HG02642 (cell line): ENCODE measurements at regions not wholly inside any gene's neighbourhood (a gene's known extent, or its start where the extent isn't known, plus 50 kb on each side); places are given as distances from the start of the nearest gene placed in this dataset.
A peak's percentile ranks its signal among the peaks of the same experiment; 100 is the strongest.

ENCODE experiments used
- ATAC-seq: cut with Tn5 transposase; IDR thresholded peaks from one replicate; pipeline ENCODE4 v1.9.1; 2021; ENCODE audit warnings: mild to moderate bottlenecking; ENCODE audit not compliant: unreplicated experiment, poor library complexity

DNA sequence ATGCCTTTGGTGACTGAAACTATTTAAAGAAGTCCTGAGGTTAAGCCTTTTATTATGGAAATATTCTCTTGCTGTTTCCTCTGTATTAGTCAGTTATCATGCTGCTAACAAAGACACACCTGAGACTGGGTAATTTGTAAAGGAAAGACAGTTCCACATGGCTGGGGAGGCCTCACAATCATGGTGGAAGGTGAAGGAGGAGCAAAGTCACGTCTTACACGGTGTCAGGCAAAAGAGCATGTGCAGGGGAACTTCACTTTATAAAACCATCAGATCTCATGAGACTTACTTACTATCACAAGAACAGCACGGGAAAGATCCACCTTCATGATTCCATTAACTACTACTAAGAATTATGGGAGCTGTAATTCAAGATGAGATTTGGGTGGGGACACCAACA is 121.2 kb upstream of the GPR26 start:
- no peak for ATAC-seq

DNA sequence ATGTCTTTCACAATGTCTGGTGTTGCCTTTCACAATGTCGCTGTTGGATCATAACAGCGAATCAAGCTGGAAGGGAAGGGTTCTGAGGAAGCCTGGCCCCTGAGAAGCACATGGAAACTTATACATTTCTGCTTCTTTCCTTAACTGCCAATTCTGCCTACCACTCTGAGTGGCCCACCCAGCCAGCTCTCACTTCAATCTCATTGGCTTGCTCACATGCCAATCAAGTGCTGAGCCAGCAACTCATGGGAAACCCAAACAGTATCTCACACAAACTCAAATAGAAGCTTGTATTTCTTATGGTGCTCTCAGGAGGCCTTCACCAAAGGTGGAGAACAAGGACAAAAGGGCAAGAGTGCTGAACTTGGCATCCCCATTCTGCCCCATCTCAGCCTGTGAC is 117.4 kb upstream of the GPR26 start:
- no peak for ATAC-seq

DNA sequence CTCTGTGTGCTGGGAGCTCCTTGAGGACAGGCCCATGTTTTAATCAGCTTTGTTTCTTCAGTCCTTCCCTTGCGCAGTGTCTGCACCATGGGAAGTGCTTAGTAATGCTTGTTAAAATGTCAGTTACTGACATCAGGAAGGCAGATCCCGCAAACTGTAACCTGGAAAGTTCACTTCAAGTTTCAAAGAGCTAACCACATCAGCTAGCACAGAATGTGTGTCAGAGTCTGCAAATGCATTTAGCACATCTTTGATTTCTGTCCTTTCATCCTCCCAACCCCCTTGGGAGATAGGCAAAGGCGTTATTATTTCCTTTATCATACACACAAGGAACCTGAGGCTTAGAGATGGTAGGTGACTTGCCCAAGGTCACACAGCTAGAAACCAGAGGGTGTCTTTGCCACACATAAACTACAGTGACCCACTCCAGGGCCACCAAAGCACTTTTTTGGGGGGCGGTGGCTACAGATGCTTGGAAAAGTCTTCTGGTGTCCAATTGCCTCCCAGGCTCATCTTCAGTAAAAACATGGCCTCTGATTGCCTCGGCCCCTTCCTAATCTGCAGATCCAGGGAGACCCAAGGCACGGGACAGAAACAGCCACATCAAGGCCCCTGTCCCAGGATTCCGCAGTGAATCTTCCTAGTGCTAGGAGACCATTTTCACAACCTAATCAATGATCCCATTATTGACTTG is 116.2 kb upstream of the GPR26 start:
- no peak for ATAC-seq

DNA sequence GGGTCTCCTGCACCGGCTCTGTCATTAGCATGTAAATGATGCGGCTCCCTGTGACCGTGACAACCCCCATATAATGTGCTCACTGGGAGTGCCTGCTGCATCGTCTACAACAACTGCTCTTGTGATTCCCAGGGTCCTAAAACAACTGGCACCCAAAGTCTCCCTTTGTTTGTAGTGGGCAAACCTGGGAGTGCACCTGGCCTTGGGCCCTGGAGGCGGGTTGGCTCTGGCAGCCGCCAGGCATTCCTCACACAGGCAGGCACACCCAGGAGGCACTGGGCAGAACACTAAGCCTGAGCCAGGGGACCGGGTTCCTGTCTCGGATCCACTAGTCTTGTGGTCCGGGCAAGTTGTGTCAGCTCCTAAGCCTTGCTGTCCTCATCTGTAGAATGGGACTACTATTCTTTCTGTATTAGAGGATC is 115.5 kb upstream of the GPR26 start:
- ATAC-seq, result no peak

DNA sequence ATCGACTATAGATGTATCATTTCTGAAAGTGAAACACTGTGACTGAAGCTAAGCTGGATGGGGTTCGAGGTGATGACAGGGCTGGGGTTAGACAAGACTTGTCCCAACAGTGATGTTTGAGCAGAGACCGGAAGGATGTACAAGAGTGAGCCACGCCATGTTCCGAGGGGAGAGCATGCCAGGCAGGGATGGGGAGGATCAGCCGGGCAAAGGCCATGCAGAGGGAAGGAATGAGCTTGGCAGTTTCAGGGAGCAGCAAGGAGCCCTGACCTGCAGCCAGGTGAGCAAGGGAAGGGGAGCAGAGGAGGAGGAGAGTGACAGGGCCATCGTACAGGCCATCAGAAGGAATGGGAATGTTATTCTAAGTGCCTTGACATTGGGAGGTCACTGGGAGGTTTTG is 114.9 kb upstream of the GPR26 start:
- ATAC-seq, result no peak

DNA sequence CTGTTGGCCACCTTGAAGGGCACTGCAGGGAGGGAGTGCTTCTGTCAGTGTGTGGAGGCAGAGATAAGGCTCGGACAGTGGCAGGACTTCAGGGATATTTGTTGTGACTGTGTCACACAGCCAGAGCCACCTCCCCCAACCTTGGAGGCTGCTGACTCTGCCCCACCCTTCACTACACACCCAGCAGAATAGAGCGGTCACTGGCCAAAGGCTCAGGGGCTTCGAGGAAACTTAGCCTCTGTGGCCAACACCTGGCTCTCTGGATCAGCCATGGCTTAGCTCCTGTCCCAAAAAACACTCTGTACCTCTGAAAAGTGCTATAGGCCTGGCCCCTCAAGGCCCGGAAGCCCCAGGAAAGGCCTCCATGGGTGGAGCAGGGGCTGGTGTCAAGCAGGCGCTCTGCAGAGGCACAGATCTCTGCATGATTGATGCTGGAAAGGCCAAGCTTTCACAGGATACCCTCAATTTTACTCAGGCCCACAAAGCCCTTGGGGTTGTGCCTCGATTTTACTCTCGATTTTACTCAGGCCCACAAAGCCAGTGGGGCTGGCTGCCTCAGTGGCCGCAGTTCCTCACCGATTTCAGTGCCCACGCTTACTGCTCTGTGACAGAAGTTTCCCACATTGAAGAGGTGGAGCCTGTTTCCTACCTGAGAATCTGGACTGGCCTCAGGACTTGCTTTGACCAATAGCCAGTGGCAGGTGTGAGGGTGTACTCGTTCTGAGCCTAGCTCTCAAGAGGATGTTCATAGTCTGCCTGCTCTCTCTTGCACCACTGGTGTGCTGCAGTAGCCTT is 113.2 kb upstream of the GPR26 start:
- ATAC-seq, result peak; percentile 62

DNA sequence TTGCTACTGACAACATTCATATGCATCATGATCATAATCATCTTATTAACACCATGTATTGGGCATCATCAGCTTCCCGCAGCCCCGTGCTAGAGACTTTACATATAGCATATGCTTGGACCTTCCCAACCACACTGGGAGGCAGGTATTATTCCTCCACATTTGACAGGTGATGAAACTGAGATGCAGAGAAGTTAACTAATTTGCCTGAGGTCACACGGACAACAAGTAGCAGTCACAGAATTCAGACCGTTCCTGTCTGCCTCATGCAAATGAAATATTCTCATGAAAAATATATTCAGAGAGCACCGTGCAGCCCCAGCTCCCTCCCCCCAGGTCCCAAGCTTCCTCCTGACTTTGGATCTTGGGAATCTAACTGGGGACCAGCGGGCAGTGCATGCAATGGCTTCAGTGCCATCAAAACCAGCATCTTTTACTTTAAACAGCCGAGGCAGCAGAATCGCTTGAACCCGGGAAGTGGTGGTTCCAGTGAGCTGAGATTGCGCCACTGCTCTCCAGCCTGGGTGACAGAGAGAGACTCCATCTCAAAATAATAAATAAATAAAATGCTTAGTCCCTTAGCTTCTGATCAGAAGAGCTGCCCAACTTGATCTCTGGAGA is 112.2 kb upstream of the GPR26 start:
- peak; percentile 45 for ATAC-seq

DNA sequence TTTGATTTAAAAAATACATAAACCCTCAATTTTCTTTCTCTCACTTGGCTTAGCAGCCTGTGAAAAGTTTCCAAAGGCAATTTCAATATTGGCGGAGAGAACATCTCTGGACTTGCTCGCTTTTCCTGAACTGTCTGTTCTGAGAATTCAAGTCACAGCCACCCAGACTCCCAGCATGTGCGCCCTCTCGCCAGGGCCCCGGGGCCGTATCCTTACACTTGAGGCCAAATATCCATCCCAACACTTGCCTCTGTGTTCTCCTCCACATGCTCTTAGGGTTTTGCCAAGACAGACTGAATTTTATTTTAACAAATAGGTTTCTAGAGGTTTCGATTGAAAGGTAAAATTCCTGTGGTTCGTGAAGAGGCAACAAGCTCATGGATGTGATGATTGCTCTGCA is 111.5 kb upstream of the GPR26 start:
- no peak for ATAC-seq

DNA sequence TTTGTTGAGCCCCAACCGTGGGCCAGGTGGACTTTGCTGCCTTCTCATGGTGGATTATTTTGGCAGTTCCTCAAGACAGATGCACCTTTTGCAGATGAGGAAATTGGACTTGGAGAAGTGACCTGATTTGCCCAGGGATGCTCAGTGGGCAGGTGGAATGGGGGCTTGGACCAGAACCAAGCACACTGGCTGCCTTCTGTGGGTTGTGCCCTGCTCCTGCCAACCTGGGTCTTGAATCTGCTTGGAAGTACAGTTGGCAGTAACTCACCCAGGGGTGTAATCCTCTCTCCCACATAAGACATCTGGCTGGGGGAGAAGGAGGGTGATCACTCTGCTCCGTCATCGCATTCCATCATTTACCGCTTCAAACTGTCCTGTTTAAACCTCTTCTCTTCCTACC is 110.5 kb upstream of the GPR26 start:
- ATAC-seq, result no peak

DNA sequence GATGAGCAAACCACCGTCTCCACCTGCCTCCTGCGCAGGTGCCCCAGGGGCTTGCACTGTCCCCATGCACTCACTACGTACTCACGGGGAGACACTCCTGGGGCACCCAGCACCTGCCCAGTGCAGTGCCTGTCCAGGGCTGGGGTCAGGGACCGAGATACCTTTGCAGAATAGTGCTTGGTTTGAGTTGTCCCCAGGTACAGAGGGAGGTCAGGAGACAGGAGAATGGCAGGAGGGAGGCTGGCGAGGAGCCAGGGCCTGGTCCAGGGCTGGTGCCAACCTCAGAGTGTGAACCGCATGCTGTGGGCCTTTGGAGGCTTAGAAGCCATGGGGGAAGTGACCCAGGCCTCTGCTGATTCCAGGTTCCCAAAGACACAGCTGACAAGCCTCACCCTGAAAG is 110.1 kb upstream of the GPR26 start:
- ATAC-seq, result no peak

DNA sequence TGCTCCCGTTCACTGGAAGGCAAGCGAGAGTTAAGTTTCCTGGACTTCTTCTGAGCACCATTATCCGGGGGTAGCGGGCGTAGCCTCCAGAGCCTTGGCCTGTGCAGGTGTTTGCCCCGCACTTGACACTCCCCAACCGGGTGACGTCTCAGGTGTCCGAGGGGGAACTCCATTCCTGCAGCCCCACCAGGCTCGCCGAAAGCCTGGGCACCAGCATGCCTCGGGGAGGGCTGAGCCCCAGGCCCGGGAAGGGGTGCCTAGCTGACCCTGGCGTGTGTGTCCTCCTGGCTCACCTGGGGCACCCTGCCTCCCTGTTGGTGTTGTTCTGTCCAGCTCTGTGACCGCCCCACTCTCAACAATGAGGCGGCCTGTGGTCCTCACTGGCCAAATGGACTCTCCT is 109.4 kb upstream of the GPR26 start:
- no peak for ATAC-seq

DNA sequence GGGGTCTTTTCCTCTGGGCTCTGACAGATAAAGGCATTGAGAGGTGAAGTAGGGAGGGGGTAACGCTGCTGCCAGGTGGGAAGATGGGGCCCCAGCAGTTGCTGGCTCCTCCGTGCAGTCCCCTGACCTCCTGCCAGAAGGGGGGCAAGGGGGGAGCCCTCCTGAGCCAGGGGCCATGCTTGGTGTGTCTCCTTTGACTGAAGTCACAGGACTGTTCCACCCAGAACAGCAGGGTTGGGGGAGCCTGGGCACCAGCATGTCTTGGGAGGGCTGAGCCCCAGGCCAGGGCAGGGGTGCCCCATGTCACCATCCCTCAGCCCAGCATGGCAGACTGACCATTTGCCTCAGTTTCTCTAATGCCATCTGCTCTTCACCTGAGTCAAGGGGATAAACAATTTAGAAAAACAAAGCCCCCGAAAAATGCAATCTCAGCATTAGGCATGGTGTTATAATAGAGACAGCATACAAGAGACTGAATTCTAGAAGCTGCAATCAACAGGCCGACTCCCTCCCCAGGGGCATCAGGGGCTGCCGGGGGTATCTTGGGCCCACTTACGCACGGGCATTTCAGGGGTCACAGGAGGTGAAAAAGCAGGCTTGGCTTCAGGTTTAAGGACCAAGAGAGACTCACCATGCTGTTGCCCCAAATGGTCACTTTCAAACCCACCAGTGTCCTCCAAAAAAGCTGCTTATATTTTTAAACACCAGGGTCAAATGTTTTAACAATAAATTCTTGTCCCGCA is 108.6 kb upstream of the GPR26 start:
- no peak for ATAC-seq

DNA sequence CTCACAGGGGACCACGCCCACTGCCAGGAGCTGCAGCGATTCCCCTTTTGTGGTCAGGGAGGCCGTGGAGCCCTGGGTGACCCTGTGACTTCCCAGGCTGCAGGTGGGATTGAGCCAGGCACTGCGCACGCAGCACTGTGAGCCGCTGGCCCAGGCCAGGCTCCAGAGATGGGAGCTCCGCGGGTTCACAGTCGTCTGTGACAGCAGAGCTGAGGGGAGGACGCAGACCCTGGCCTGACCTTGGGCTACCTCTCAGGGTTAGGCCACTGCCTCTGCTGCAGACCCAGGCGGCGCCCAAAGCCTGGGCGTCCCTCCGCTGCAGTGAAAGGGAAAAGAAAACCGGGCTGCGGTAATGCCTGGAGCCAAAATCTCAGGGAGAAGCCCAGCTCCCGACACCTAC is 107.5 kb upstream of the GPR26 start:
- no peak for ATAC-seq

DNA sequence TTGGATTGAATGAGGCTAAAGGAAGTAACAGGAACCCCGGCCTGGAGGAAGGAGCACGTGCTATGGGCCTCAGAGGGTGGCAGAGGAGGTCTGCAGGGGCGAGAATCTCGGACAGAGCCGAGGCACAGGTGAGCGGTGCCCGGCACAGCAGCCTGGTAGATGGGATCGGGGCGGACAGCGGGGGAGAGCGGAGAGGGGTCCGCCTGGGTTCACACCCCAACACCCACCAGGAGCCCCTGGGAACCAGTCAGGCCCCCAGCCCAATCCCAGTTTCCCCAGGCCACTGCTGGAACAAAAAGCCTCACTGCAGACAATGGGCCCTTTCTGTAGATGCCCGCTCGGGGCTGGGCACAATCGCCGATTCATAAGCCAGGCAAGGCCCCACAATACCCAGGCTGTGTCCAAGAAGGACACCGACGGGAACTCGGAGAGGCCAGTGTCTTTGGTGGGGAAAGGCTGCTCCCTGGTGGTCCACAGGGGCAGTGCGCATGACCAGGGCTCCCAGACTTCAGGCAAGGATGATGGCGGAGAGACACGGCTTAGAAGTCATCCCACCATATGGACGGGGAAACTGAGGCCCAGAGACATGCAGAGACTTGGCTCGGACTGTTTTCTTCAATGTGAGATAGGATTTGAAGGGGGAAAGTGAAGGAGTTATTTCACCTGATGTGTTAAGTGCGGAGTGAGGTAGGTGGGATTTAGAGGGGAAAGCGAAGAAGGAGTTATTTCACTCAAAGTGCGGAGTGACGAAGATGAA is 106.9 kb upstream of the GPR26 start:
- ATAC-seq, result peak; percentile 69

DNA sequence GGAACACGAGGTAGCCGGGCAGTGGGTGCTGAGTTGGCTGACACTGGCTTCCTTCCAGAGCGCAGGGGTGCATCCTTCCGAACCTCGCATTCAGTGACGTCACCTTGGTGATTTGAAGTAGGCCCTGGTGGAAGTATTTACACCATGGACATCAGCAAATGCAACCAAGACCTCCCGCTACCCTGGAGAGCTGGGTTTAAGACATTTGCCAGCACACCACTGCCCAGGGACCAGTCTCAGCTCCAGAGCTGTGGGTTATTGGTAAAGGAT is 106.4 kb upstream of the GPR26 start:
- ATAC-seq, result no peak

DNA sequence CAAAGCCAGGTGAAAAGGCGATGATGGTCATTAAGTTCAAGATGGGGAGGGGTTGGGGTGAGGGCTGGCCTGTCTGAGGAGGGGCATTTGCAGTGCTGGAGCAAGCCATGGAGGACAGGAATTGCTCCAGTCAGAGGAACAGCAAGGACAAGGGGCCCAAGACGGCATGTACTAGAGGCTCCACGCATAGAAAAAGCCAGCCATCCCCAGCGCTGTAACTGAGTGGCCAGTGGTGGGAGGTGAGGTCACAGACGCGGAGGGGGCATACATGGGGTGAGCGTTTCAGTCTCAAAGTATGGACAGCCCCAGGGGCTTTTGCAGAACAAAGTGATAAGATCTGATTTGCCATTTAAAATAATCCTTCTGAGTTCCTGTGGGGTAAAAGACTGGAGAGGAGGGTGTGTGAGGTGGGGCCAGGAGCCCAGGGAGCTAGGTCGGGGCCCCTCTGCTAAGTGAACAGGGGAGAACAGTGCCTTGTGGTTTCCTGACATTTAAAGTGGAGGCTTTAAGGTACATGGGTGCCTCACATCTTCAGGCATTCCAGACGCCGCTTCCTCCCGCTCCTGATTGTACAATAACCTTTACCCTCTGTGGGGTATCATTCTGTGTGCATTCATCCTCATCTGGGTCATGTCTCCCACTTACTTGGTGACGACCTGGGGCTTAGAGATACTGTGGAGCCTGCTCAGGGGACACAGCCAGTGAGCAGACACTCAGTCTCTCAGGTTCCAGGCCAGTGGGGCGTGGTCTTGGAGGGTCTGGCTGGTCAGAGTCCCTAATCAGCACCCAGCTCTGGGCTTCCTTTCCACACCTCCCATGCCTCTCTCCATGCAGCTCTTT is 105.6 kb upstream of the GPR26 start:
- no peak for ATAC-seq

DNA sequence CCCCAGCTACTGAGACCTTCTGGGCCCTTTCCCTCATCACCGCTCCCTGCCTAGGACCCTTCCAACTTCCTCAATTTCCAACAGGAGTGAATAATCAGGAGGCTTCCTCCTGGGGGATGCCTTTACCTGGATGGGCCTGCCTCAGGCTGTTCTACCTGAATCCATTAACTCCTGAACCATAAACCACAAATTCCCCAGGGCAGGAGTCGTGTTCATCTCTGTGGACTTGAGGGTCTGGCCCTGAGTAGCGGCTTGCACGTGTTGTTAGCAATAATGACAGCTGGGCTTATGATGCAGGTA is 105.1 kb upstream of the GPR26 start:
- ATAC-seq, result no peak

DNA sequence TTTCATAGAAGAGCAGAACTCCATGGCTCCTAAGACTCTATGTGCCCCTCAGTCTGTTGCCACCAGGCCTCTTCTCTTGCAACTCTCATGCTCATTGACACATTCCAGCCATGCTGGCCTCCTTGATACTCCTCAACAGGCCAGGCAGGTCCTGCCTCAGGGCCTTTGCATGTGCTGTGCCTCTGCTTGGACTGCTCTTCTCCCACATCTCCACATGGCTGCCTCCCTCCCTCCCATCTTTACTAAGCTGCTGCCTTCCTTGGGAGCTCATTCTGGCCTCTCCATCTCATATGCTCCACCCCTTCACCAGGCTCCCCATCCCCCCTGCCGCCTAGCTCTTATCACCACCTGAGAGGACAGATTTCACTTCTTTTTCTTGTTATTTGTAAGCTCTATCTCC is 103.8 kb upstream of the GPR26 start:
- ATAC-seq, result no peak

DNA sequence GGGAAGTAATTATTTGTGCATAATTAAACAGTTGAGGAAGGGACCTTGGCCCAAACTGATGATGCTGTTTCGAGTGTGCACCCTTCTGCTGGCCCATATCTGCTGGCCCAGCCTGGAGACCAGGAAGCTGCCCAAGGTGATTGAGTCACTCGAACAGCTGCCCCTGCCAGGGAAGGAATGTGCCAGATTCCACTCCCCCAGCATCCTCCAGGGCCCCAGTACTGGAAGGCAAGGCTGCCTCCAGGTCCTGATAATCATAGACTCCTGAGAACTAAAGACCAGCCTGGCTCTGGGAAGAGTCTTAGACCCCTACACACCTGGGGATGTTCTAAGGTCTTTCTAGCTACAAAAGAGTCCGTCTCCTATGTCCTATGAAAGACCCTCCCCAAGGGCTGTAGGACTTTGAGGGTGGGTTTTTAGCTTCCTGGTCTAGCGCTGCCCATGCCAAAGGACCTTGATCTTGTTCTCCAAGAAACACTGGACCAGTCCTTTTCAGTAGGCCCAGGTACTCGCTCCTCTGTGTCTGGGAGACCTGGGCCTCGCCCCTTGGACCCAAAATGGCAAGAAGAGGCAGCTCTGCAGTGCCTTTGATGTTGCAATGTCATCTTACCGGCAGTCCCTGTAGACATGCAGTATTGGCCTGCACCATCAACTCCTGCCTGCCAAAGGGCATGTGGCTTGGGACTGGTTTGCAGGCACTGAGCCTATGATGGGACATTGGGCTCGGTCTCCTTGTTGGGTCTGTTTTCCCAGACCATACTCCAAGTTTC is 103.2 kb upstream of the GPR26 start:
- ATAC-seq, result no peak
